Vagina (tissue), 2 donors: ENCODE measurements at regions not wholly inside any gene's neighbourhood (a gene's known extent, or its start where the extent isn't known, plus 50 kb on each side); places are given as distances from the start of the nearest gene placed in this dataset.
"Not testable (repeated sequence)": the region's sequence is repeated elsewhere in the genome, so short reads cannot be mapped to it uniquely, and the experiment has no call there.

Experiments
- DNase-seq, 2 donors: peaks; one replicate each; pipeline ENCODE4 v3.0.0-alpha.2; 2017; ENCODE audit errors: extremely low spot score in 2 of 2
- H3K27ac ChIP-seq: fragments of 200-600 bp; sonication (generic); one replicate; pipeline ENCODE4 v1.5.1; 2019
- H3K27me3 ChIP-seq: fragments of 200-600 bp; sonication (generic); one replicate; pipeline ENCODE4 v1.5.1; 2019
- H3K36me3 ChIP-seq, 2 donors: fragments of 200-600 bp; sonication (generic); one replicate each; pipeline ENCODE4 v1.5.1; 2017 to 2019
- H3K4me1 ChIP-seq: fragments of 200-600 bp; sonication (generic); one replicate; pipeline ENCODE4 v1.5.1; 2019
- H3K4me3 ChIP-seq, 2 donors: fragments of 200-600 bp; sonication (generic); 1 replicate in 1 of 2; 2 replicates in 1 of 2; pipeline ENCODE4 v1.5.1; 2016 to 2019
- H3K9me3 ChIP-seq: fragments of 200-600 bp; sonication (generic); one replicate; pipeline ENCODE4 v1.5.1; 2019
- POLR2A ChIP-seq, 2 donors: fragments of 450-650 bp; IDR thresholded peaks; one replicate each; pipeline ENCODE4 v1.6.1; 2017; ENCODE audit warnings: antibody characterized with exemption in 2 of 2, mild to moderate bottlenecking in 2 of 2, moderate library complexity in 2 of 2
- POLR2AphosphoS5 ChIP-seq, 2 donors: sonication (generic); formaldehyde crosslinking; IDR thresholded peaks; one replicate each; pipeline ENCODE4 v1.9.0; 2017; ENCODE audit warnings: antibody characterized with exemption in 2 of 2, mild to moderate bottlenecking in 2 of 2, low read depth in 1 of 2; ENCODE audit not compliant: insufficient read depth in 1 of 2
- intact Hi-C: fragments of 100-400 bp; cut with DNase I; formaldehyde crosslinking; loops from one replicate; pipeline ENCODE4 v1.15.1; 2023
- TF ChIP-seq, protein P1 (sequence below), 3 experiments: fragments of 450-650 bp in 2 of 3; fragments of 200-600 bp in 1 of 3; sonication (generic) in 1 of 3; IDR thresholded peaks; one replicate each; pipeline ENCODE4 v1.5.1; 2017 to 2019; ENCODE audit warnings: antibody characterized with exemption in 3 of 3, mild to moderate bottlenecking in 2 of 3, moderate library complexity in 2 of 3

- TF ChIP-seq POLR2AphosphoS5 (IDR thresholded peaks at IDR 0.05; ENCODE audit: insufficient read depth in 1 of 2, low read depth in 1 of 2) (no peak), POLR2A (IDR thresholded peaks at IDR 0.05) (no peak)
- TF ChIP-seq, protein P1, sequence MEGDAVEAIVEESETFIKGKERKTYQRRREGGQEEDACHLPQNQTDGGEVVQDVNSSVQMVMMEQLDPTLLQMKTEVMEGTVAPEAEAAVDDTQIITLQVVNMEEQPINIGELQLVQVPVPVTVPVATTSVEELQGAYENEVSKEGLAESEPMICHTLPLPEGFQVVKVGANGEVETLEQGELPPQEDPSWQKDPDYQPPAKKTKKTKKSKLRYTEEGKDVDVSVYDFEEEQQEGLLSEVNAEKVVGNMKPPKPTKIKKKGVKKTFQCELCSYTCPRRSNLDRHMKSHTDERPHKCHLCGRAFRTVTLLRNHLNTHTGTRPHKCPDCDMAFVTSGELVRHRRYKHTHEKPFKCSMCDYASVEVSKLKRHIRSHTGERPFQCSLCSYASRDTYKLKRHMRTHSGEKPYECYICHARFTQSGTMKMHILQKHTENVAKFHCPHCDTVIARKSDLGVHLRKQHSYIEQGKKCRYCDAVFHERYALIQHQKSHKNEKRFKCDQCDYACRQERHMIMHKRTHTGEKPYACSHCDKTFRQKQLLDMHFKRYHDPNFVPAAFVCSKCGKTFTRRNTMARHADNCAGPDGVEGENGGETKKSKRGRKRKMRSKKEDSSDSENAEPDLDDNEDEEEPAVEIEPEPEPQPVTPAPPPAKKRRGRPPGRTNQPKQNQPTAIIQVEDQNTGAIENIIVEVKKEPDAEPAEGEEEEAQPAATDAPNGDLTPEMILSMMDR (IDR thresholded peaks at IDR 0.05): no peak
- Histone ChIP-seq H3K27me3 (no peaks in the 10 kb centered on the region), H3K27ac (no peak overlapping the region), H3K4me1 (no peaks in the 10 kb centered on the region), H3K4me3 (no peak overlapping the region), H3K36me3 (no peaks in the 10 kb centered on the region), H3K9me3 (no peaks in the 10 kb centered on the region)
- intact Hi-C loops: no loop called here
- DNase-seq: no peak
These were observed 271.0 kb upstream of the CBLB start for GRCh38 chr3:106139826-106140225.

DNA sequence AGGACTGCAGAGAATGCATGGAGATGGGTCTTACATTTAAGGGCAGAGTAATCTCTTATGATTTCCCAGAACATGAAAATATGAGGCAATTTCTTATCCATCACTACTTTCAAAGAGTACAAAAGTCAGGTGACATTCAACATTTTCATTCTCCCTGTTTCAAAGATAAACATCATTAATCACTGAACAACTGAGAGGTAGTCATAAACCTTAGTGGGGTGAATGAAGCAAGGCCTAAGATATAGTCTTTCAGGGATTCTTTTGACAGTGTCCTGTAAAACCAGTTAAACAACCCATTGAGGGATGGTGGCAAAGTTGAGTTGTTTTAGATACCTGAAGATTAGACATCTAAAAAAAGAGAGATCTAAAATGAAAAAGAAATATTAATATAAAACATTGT, 271.6 kb upstream of the CBLB start:
- Histone ChIP-seq H3K27ac (no peak overlapping the region), H3K4me3 (no peak overlapping the region), H3K27me3 (no peaks in the 10 kb centered on the region), H3K9me3 (no peaks in the 10 kb centered on the region), H3K36me3 (no peaks in the 10 kb centered on the region), H3K4me1 (no peaks in the 10 kb centered on the region)
- intact Hi-C loops: no loop called here
- no peak for DNase-seq
- TF ChIP-seq POLR2A (IDR thresholded peaks at IDR 0.05) (no peak), POLR2AphosphoS5 (IDR thresholded peaks at IDR 0.05; ENCODE audit: insufficient read depth in 1 of 2, low read depth in 1 of 2) (no peak)
- TF ChIP-seq, protein P1 (IDR thresholded peaks at IDR 0.05): no peak

DNA sequence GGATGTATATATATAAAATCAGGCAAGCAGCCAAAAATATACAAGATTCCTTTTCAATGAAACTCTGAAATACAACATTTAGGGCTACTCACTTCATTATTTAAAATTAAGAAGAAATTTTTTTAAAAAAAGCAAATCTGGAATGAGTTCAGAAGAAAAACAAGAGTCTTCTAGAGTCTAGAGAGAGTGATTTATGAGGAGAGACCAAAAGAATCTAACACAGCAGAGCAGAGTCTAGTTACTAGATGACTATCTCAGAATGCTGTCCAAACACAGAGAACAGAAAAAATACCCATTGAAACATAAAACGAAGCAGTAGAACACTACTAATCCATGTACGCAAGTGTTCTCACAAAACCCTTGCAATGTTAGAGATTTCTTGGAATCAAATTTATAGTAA, 275.2 kb upstream of the CBLB start:
- H3K36me3 ChIP-seq: no peaks in the 10 kb centered on the region

GRCh38 chr3:106148440-106149082, 279.7 kb upstream of the CBLB start:
- H3K27ac ChIP-seq, H3K4me3 ChIP-seq, intact Hi-C loops, H3K9me3 ChIP-seq, H3K36me3 ChIP-seq, DNase-seq, H3K4me1 ChIP-seq, H3K27me3 ChIP-seq: not testable (repeated sequence)

More for the DNA sequence above, 275.2 kb upstream of the CBLB start:
- Histone ChIP-seq H3K9me3 (no peaks in the 10 kb centered on the region), H3K27me3 (no peaks in the 10 kb centered on the region), H3K27ac (no peak overlapping the region), H3K4me3 (no peak overlapping the region), H3K4me1 (no peaks in the 10 kb centered on the region)
- DNase-seq: no peak
- intact Hi-C loops: no loop called here
- TF ChIP-seq, protein P1 (IDR thresholded peaks at IDR 0.05): no peak
- TF ChIP-seq POLR2AphosphoS5 (IDR thresholded peaks at IDR 0.05; ENCODE audit: insufficient read depth in 1 of 2, low read depth in 1 of 2) (no peak), POLR2A (IDR thresholded peaks at IDR 0.05) (no peak)

DNA sequence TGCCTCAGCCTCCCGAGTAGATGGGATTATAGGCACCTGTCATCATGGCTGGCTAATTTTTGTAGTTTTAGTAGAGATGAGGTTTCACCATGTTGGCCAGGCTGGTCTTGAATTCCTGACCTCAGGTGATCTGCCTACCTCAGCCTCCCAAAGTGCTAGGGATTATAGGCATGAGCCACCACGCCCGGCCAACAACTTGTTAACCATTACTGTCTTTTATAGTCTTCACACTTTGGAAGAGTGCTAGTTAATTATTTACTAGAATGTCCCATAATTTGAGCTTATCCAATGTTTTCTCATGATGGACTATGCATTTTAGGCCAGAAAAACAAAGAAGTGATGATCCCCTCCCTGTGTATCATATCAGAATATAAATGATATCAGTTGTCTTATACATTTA, 288.6 kb upstream of the CBLB start:
- Histone ChIP-seq H3K27ac (no peak overlapping the region), H3K9me3 (no peaks in the 10 kb centered on the region)
- intact Hi-C loops: no loop called here

More for the DNA sequence above, 288.6 kb upstream of the CBLB start:
- no peaks in the 10 kb centered on the region for H3K27me3 ChIP-seq
- H3K4me3 ChIP-seq: no peak overlapping the region
- DNase-seq: no peak
- TF ChIP-seq POLR2AphosphoS5 (IDR thresholded peaks at IDR 0.05; ENCODE audit: insufficient read depth in 1 of 2, low read depth in 1 of 2) (no peak), POLR2A (IDR thresholded peaks at IDR 0.05) (no peak)
- TF ChIP-seq, protein P1 (IDR thresholded peaks at IDR 0.05): no peak
- no peaks in the 10 kb centered on the region for H3K4me1 ChIP-seq
- no peaks in the 10 kb centered on the region for H3K36me3 ChIP-seq
